Left lung (tissue), 4 donors: ENCODE measurements at regions not wholly inside any gene's neighbourhood (a gene's known extent, or its start where the extent isn't known, plus 50 kb on each side); places are given as distances from the start of the nearest gene placed in this dataset.

ENCODE experiments used
- ATAC-seq: fragments of 200-7000 bp; cut with Tn5 transposase; one replicate; pipeline ENCODE4 v1.9.1; 2020; ENCODE audit warnings: moderate library complexity
- DNase-seq, 4 donors: peaks; one replicate each; pipeline ENCODE4 v3.0.0-alpha.2; 2013 to 2020
- H3K27ac ChIP-seq, 2 donors: fragments of 200-600 bp; sonication (generic) in 1 of 2; one replicate each; pipeline versions ENCODE4 v1.5.0 to v1.8.0; 2020 to 2021
- H3K27me3 ChIP-seq, 2 donors: fragments of 200-600 bp; sonication (generic) in 1 of 2; one replicate each; pipeline versions ENCODE4 v1.5.0 to v1.8.0; 2020 to 2021
- H3K36me3 ChIP-seq, 2 donors: fragments of 200-600 bp; sonication (generic) in 1 of 2; one replicate each; pipeline versions ENCODE4 v1.5.0 to v1.8.0; 2020 to 2021
- H3K4me1 ChIP-seq, 2 donors: fragments of 200-600 bp; one replicate each; pipeline ENCODE4 v1.8.0; 2021
- H3K4me3 ChIP-seq, 2 donors: fragments of 200-600 bp; sonication (generic) in 1 of 2; one replicate each; pipeline versions ENCODE4 v1.5.0 to v1.8.0; 2020 to 2021; ENCODE audit warnings: mild to moderate bottlenecking in 1 of 2
- H3K9me3 ChIP-seq, 2 donors: fragments of 200-600 bp; sonication (generic) in 1 of 2; one replicate each; pipeline versions ENCODE4 v1.5.0 to v1.8.0; 2020 to 2021
- CTCF ChIP-seq, 2 donors: fragments of 200-600 bp; sonication (generic) in 1 of 2; IDR thresholded peaks; one replicate each; pipeline versions ENCODE4 v1.5.0 to v1.8.0; 2021; ENCODE audit warnings: antibody characterized with exemption in 2 of 2
- intact Hi-C, 2 donors: fragments of 100-400 bp; cut with DNase I; formaldehyde crosslinking; loops; one replicate each; pipeline versions ENCODE4 v1.11.2 to v1.14.2; 2022
- donor health status: DM: no; HTN: yes; CAD: no.
- donor health status: DM: no; HTN: no; CAD: no.

GRCh38 chr17:72498364-72499210, 377.8 kb downstream of the SOX9 start:
- intact Hi-C loops = no loop called here
- no peaks in the 10 kb centered on the region for H3K36me3 ChIP-seq
- H3K27ac ChIP-seq = no peak overlapping the region
- H3K4me3 ChIP-seq = no peak overlapping the region
- DNase-seq = no peak
- ATAC-seq = no peak
- no peaks in the 10 kb centered on the region for H3K9me3 ChIP-seq
- no peaks in the 10 kb centered on the region for H3K4me1 ChIP-seq
- TF ChIP-seq CTCF (IDR thresholded peaks at IDR 0.05) = no peak
- peaks cover 0 to 9% of the 10 kb centered on the region in 2 donors for H3K27me3 ChIP-seq

- DNase-seq (peak in 3 of 4 donors; percentile 53 to 77 (median 62)), ATAC-seq (peak; percentile 90)
- intact Hi-C loops = no loop called here
- H3K9me3 ChIP-seq = no peaks in the 10 kb centered on the region
- H3K4me1 ChIP-seq = no peaks in the 10 kb centered on the region
- no peak for TF ChIP-seq CTCF (IDR thresholded peaks at IDR 0.05)
- H3K27ac ChIP-seq = peak overlapping the region in 1 of 2 donors; percentile 46
- H3K27me3 ChIP-seq = peaks cover 0 to 9% of the 10 kb centered on the region in 2 donors
- no peak overlapping the region for H3K4me3 ChIP-seq
- H3K36me3 ChIP-seq = no peaks in the 10 kb centered on the region
Observed at GRCh38 chr17:72501404-72502370, 380.9 kb downstream of the SOX9 start.

GRCh38 chr17:72502371-72503341, 381.8 kb downstream of the SOX9 start:
- Histone ChIP-seq H3K9me3 (no peaks in the 10 kb centered on the region), H3K27ac (no peak overlapping the region), H3K27me3 (peaks cover 0 to 9% of the 10 kb centered on the region in 2 donors), H3K4me1 (no peaks in the 10 kb centered on the region), H3K4me3 (no peak overlapping the region), H3K36me3 (no peaks in the 10 kb centered on the region)
- ATAC-seq (peak; percentile 30), DNase-seq (peak in 2 of 4 donors; percentile 42 to 74)
- TF ChIP-seq CTCF (IDR thresholded peaks at IDR 0.05) = no peak
- intact Hi-C loops = no loop called here

- Histone ChIP-seq H3K27ac (no peak overlapping the region), H3K27me3 (peaks cover 0 to 9% of the 10 kb centered on the region in 2 donors), H3K36me3 (no peaks in the 10 kb centered on the region), H3K4me1 (no peaks in the 10 kb centered on the region), H3K4me3 (no peak overlapping the region), H3K9me3 (no peaks in the 10 kb centered on the region)
- no peak for DNase-seq
- intact Hi-C loops = no loop called here
- TF ChIP-seq CTCF (IDR thresholded peaks at IDR 0.05) = no peak
- ATAC-seq = no peak
Observed at GRCh38 chr17:72503556-72503955, 382.7 kb downstream of the SOX9 start.
